GM20000 (cell line): ENCODE measurements at regions not wholly inside any gene's neighbourhood (a gene's known extent, or its start where the extent isn't known, plus 50 kb on each side); places are given as distances from the start of the nearest gene placed in this dataset.
"Not testable (repeated sequence)": the region's sequence is repeated elsewhere in the genome, so short reads cannot be mapped to it uniquely, and the experiment has no call there.

Experiments
- DNase-seq: peaks from one replicate; pipeline ENCODE4 v3.0.0; 2012; ENCODE audit warnings: low spot score
- TF ChIP-seq, protein P1 (sequence below): IDR thresholded peaks from 2 replicates; pipeline ENCODE4 v1.5.1; 2012; ENCODE audit warnings: mild to moderate bottlenecking, control low read depth; ENCODE audit errors: extremely low read depth, missing control alignments

DNA sequence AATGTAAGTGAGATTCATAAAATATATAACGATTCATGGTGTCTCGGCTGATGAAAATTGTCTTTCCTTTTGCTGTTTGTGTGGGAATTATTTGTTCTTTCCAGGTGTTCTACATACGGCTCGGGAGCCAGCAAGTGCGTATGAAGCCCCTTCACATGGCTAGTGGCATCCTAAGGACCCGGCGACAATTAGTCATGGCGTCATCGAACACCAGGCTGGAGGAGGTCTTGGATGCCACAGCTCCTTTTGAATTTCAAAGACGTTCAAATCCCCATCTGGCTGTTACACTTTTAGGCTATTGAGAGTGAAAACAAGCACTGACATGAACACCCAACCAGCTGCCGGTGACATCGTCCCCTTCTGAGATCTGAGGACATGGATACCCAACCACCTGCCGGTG lies 397.7 kb upstream of the TNRC6C start:
- no peak for DNase-seq
- TF ChIP-seq, protein P1, sequence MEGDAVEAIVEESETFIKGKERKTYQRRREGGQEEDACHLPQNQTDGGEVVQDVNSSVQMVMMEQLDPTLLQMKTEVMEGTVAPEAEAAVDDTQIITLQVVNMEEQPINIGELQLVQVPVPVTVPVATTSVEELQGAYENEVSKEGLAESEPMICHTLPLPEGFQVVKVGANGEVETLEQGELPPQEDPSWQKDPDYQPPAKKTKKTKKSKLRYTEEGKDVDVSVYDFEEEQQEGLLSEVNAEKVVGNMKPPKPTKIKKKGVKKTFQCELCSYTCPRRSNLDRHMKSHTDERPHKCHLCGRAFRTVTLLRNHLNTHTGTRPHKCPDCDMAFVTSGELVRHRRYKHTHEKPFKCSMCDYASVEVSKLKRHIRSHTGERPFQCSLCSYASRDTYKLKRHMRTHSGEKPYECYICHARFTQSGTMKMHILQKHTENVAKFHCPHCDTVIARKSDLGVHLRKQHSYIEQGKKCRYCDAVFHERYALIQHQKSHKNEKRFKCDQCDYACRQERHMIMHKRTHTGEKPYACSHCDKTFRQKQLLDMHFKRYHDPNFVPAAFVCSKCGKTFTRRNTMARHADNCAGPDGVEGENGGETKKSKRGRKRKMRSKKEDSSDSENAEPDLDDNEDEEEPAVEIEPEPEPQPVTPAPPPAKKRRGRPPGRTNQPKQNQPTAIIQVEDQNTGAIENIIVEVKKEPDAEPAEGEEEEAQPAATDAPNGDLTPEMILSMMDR: no peak

DNA sequence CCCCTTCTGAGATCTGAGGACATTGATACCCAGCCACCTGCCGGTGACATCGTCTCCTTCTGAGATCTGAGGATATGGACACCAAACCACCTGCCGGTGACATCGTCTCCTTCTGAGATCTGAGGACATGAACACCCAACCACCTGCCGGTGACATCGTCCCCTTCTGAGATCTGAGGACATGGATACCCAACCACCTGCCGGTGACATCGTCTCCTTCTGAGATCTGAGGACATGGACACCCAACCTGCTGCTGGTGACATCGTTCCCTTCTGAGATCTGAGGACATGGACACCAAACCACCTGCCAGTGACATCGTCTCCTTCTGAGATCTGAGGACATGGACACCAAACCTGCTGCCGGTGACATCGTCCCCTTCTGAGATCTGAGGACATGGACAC lies 396.1 kb upstream of the TNRC6C start:
- not testable (repeated sequence) for DNase-seq

DNA sequence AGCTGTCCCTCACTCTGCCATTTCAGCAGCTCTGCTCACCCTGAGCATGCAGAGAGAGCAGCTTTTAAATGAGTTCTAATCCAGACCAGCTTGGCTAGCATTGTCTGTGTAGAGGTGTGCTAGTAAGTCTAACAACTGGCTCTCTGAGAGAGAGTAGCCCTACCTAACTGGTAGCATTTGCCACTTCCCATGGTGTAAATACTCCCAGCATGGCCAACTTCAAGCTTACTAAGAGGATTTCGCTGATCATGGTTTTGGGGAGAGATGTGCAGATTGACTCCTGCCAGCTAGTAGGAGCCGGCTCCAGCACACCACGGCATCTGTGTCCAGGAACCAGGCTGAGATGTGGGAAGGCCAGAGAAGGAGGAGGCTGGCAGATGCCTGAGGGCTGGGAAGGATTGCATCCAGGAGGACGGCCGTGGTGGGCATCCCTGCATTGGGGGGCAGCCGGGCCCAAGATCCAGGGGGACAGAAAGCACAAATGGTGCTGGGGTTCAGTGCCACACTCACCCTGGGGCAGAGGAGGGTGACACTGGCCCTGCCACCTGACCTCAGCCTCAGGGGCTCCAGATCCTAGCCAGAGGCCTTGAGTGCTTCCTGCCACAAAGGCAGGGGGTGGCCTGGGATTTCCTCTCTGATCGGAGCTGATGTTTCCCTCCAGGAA lies 394.9 kb upstream of the TNRC6C start:
- DNase-seq: no peak

DNA sequence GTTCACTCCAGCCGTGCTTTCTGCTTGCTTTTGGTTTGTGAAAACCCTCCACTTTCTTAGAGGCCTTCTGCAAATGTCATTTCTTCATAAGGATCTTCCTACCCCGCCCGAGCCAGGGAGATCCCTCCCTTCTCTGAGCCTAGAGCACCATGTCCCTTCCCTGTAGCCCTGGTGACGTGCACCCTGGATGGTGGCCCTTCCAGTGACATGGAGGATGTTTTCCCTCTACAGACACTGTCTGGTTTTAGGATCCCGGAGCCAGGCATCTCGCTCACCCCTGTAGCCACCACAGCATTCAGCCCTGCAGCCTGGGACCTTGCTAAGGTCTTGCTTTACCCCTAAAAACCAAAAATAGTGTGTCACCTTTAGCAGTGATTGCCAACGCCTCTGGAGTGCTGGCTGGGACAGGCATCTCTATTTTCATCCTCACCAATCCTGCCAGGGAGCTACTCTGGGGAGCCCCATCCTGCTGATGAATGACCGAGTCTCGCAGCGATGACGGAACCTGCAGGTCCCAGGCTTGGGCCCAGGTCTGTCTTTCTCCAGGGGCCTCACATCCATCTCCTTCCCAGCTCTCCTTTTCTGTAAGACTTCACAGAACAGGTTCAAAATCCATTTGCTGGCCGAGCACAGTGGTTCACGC lies 394.1 kb upstream of the TNRC6C start:
- no peak for DNase-seq
- TF ChIP-seq, protein P1: no peak

More for the DNA sequence above, 394.9 kb upstream of the TNRC6C start:
- TF ChIP-seq, protein P1: no peak

DNA sequence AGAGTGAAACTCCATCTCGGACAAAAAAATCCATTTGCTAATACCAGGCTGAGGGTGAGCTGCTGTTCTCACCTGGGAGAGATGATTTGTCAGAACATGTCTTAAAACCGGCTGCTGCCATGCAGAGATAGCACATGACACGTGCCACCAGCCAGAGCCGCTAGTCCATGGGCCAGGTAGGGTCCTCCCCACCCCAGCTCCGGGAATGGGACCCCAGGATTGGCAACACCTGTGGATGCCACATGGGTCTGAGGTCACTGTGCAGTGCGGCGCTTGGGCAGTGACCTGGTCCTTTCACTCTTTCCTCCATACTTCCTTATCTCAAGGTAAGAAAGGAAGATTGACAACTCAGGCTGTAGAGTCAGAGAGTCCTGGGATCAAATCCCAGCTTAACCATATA lies 393.3 kb upstream of the TNRC6C start:
- DNase-seq: no peak
- TF ChIP-seq, protein P1: no peak

DNA sequence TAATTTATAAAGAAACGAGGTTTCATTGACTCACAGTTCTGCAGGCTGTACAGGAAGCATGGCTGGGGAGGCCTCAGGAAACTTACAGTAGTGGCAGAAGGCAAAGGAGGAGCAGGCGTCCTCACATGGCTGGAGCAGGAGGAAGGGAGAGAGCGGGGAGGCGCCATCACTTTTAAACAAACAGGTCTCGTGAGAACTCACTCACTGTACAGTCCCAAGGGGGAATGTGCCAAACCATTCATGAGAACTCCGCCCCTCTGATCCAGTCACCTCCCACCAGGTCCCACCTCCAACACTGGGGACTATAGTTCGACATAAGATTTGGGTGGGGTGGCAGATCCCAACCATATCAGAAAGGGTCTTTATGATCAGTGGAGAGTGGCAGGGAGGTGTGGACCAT lies 392.4 kb upstream of the TNRC6C start:
- TF ChIP-seq, protein P1: no peak
- DNase-seq: no peak

DNA sequence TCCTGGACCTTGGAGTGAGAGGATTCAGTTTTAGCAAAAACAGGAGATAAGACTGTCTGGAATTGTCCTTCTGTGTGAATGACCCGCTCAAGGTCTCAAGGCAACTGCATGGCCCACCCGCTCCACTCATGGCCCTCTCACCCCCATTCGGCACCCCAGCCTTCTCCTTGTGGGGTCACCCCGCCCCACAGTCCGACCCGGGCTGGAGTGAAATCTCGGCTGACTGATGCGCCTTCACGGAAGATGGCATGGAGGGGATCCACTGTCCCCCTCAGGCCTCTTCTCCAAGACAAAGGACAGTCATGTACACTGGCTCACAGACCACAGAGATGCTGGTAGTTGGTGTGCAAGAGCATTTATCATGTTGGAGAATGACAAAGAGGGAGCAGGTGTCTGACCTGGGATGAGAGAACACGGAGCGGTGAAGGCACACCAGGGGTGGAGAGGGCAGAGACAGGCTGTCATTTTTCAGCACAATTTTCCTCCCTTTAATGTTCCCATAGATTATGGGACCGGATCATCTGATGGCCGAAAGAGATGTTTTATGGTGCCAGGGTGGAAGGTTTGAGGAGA lies 391.9 kb upstream of the TNRC6C start:
- TF ChIP-seq, protein P1: no peak
- no peak for DNase-seq

DNA sequence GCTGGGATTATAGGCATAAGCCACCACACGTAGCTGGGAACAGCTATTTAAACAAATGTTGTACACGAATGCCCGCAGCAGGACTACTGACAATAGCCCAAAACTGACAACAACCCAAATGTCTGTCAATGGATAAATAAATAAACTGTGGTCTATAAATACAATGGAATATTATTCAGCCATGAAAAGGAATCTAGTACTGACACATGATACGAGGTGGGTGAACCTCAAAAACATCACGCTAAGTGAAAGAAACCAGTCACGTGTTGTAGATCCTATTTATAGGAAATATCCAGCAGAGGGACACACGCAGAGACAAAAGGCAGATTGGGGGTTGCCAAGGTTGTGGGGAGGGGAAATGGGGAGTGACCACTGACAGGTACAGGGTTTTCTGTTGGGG lies 390.0 kb upstream of the TNRC6C start:
- TF ChIP-seq, protein P1: no peak
- no peak for DNase-seq
